IPS-15b (cell line): ENCODE measurements at regions not wholly inside any gene's neighbourhood (a gene's known extent, or its start where the extent isn't known, plus 50 kb on each side); places are given as distances from the start of the nearest gene placed in this dataset.

Source experiments
- H3K27me3 ChIP-seq: one replicate; pipeline ENCODE4 v1.6.1; 2013; ENCODE audit warnings: low read length; ENCODE audit not compliant: control insufficient read depth, insufficient read depth
- H3K36me3 ChIP-seq: one replicate; pipeline ENCODE4 v1.6.1; 2013; ENCODE audit warnings: low read length; ENCODE audit not compliant: control insufficient read depth, insufficient read depth
- H3K4me1 ChIP-seq: one replicate; pipeline ENCODE4 v1.6.1; 2013; ENCODE audit warnings: mild to moderate bottlenecking, low read length; ENCODE audit not compliant: control insufficient read depth, insufficient read depth
- H3K4me3 ChIP-seq: one replicate; pipeline ENCODE4 v1.5.1; 2013; ENCODE audit warnings: low read depth, low read length
- H3K9ac ChIP-seq: one replicate; pipeline ENCODE4 v1.6.1; 2013; ENCODE audit warnings: low read depth, mild to moderate bottlenecking, low read length
- H3K9me3 ChIP-seq: one replicate; pipeline ENCODE4 v1.6.1; 2013; ENCODE audit warnings: mild to moderate bottlenecking, low read length; ENCODE audit not compliant: control insufficient read depth, insufficient read depth

- H3K4me3 ChIP-seq, result no peak overlapping the region
- no peak overlapping the region for H3K9ac ChIP-seq
- H3K27me3 ChIP-seq, result no peaks in the 10 kb centered on the region
- no peaks in the 10 kb centered on the region for H3K36me3 ChIP-seq
- no peaks in the 10 kb centered on the region for H3K9me3 ChIP-seq
- H3K4me1 ChIP-seq, result no peaks in the 10 kb centered on the region
Observed at GRCh38 chr18:75531851-75532459, 104.5 kb upstream of the SMIM21 start.

- H3K9ac ChIP-seq, result no peak overlapping the region
- H3K4me1 ChIP-seq, result no peaks in the 10 kb centered on the region
- no peak overlapping the region for H3K4me3 ChIP-seq
- H3K27me3 ChIP-seq, result no peaks in the 10 kb centered on the region
- H3K36me3 ChIP-seq, result no peaks in the 10 kb centered on the region
- no peaks in the 10 kb centered on the region for H3K9me3 ChIP-seq
Observed at GRCh38 chr18:75531212-75531850, 103.8 kb upstream of the SMIM21 start.

GRCh38 chr18:75530566-75531211, 103.2 kb upstream of the SMIM21 start:
- H3K9me3 ChIP-seq, result no peaks in the 10 kb centered on the region
- H3K4me1 ChIP-seq, result no peaks in the 10 kb centered on the region
- no peak overlapping the region for H3K9ac ChIP-seq
- no peaks in the 10 kb centered on the region for H3K27me3 ChIP-seq
- no peak overlapping the region for H3K4me3 ChIP-seq
- H3K36me3 ChIP-seq, result no peaks in the 10 kb centered on the region

DNA sequence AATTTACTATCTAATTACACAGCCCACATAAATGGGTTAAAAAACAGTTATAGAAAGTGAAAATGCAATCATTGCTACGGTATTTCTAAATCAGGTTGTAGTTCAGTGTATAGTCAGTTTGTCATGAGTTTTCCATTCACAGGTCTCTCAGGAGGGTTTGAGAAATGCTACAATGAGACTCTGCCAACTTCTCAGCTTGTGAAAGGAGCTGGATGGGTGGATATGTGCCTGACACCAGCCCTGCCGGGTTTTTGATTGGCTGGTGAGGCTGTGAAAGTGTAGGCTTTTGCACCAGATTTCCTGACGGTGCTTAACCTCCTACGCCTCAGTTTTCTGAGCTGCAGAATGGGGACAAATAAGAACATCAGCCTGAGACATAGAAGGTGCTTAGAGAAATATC, 102.6 kb upstream of the SMIM21 start:
- Histone ChIP-seq H3K9ac (no peak overlapping the region), H3K36me3 (no peaks in the 10 kb centered on the region), H3K9me3 (no peaks in the 10 kb centered on the region), H3K4me1 (no peaks in the 10 kb centered on the region), H3K4me3 (no peak overlapping the region), H3K27me3 (no peaks in the 10 kb centered on the region)

- H3K4me1 ChIP-seq, result no peaks in the 10 kb centered on the region
- H3K9me3 ChIP-seq, result no peaks in the 10 kb centered on the region
- H3K4me3 ChIP-seq, result no peak overlapping the region
- no peaks in the 10 kb centered on the region for H3K27me3 ChIP-seq
- no peak overlapping the region for H3K9ac ChIP-seq
- no peaks in the 10 kb centered on the region for H3K36me3 ChIP-seq
Observed at GRCh38 chr18:75529394-75529793, 101.9 kb upstream of the SMIM21 start.

DNA sequence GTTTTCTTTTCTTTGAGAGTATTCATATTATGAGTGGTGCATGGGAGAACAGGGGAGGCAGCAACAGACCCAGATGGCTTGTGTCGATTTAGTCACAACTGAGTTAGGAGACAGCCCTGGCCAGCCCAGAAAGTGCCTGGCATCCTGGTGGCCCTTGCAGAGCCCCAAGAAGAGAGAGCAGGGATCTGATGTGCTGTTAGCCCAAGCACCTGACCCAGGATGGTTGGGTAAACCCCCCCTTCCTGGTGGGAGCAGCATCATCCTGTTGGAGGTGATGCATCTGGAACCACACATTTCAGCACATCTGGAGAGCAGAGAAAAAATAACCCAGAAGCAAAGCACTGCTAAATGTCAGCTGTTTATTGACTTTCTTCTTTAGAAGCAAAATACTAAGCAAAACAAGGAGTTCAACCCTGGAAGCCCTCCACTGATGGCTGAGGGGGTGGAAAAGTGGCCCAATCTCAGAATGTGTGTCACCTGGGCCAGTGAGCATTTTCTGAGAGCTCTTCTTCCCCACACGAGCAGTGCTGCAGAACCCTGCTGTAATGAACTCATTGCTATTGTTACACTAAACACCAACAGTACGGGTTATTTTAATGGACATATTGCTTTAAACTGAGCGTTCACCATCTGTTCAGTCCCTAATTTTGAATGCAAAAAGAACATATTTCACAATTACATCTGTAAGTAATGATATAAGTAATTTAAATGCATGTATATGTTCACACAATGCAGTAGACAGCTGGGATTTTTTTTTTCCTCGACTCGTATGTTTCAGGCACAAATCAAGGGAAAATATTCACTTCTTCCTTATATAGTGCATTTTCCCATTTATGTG, 100.6 kb upstream of the SMIM21 start:
- Histone ChIP-seq H3K9ac (no peak overlapping the region), H3K4me3 (no peak overlapping the region), H3K9me3 (no peaks in the 10 kb centered on the region), H3K27me3 (no peaks in the 10 kb centered on the region), H3K36me3 (no peaks in the 10 kb centered on the region), H3K4me1 (no peaks in the 10 kb centered on the region)

- Histone ChIP-seq H3K4me1 (no peaks in the 10 kb centered on the region), H3K4me3 (no peak overlapping the region), H3K36me3 (no peaks in the 10 kb centered on the region), H3K9ac (no peak overlapping the region), H3K9me3 (no peaks in the 10 kb centered on the region), H3K27me3 (no peaks in the 10 kb centered on the region)
Observed at GRCh38 chr18:75526038-75526437, 98.5 kb upstream of the SMIM21 start.

- Histone ChIP-seq H3K27me3 (no peaks in the 10 kb centered on the region), H3K4me3 (no peak overlapping the region), H3K36me3 (no peaks in the 10 kb centered on the region), H3K9me3 (no peaks in the 10 kb centered on the region), H3K9ac (no peak overlapping the region), H3K4me1 (no peaks in the 10 kb centered on the region)
Observed at GRCh38 chr18:75525331-75525730, 97.8 kb upstream of the SMIM21 start.

GRCh38 chr18:75524841-75525240, 97.3 kb upstream of the SMIM21 start:
- Histone ChIP-seq H3K9me3 (no peaks in the 10 kb centered on the region), H3K27me3 (no peaks in the 10 kb centered on the region), H3K4me3 (no peak overlapping the region), H3K4me1 (no peaks in the 10 kb centered on the region), H3K36me3 (no peaks in the 10 kb centered on the region), H3K9ac (no peak overlapping the region)

- Histone ChIP-seq H3K4me3 (no peak overlapping the region), H3K9me3 (no peaks in the 10 kb centered on the region), H3K9ac (no peak overlapping the region), H3K36me3 (no peaks in the 10 kb centered on the region), H3K27me3 (no peaks in the 10 kb centered on the region), H3K4me1 (no peaks in the 10 kb centered on the region)
Observed at GRCh38 chr18:75524181-75524580, 96.7 kb upstream of the SMIM21 start.

DNA sequence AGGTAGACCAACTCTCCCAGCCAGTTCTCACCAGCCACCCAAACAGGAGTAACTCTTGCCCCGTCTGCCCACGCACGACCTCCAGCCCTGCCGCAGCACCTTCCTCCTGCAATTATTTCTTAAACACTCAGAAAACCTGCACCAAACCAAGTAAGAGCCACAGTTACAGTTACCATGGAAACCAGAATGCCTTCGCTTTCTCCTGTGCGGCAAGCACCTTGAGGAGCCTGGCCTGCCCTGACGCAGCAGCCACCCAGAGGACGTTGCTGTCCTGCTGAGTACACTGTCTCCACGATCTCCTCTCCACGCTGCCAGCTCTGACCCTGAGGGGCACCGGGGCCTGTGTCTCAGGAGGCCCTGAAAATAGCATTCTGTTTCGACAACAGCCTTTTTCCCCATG, 94.3 kb upstream of the SMIM21 start:
- Histone ChIP-seq H3K36me3 (no peaks in the 10 kb centered on the region), H3K9ac (no peak overlapping the region), H3K27me3 (no peaks in the 10 kb centered on the region), H3K4me1 (no peaks in the 10 kb centered on the region), H3K9me3 (no peaks in the 10 kb centered on the region), H3K4me3 (no peak overlapping the region)
